ENCODE measurements at regions not wholly inside any gene's neighbourhood (a gene's known extent, or its start where the extent isn't known, plus 50 kb on each side); places are given as distances from the start of the nearest gene placed in this dataset.
"Not testable (repeated sequence)": the region's sequence is repeated elsewhere in the genome, so short reads cannot be mapped to it uniquely, and the experiment has no call there.

GRCh38 chr11:126149759-126150625 lies 61.5 kb downstream of the RPUSD4 start:
- Mint-ChIP-seq H3K36me3 (ENCODE audit: low read depth) (no peaks in the 10 kb centered on the region), H3K4me3 (ENCODE audit: low read depth) (no peak overlapping the region), H3K4me1 (ENCODE audit: low read depth) (no peaks in the 10 kb centered on the region), H3K27ac (no peak overlapping the region), H3K9me3 (peaks cover 5% of the 10 kb centered on the region), H3K27me3 (ENCODE audit: low read depth) (peaks cover 4% of the 10 kb centered on the region)
- intact Hi-C loops (cut with micrococcal nuclease): no loop called here
- DNase-seq (ENCODE audit: low spot score): no peak

GRCh38 chr11:126148317-126148716 lies 63.1 kb downstream of the RPUSD4 start:
- H3K27me3 Mint-ChIP-seq (ENCODE audit: low read depth): peaks cover 4% of the 10 kb centered on the region

GRCh38 chr11:126147208-126148111 lies 64.0 kb downstream of the RPUSD4 start:
- intact Hi-C loops (cut with micrococcal nuclease): no loop called here
- no peak for DNase-seq (ENCODE audit: low spot score)
- Mint-ChIP-seq H3K9me3 (peaks cover 5% of the 10 kb centered on the region), H3K36me3 (ENCODE audit: low read depth) (no peaks in the 10 kb centered on the region), H3K27me3 (ENCODE audit: low read depth) (peaks cover 4% of the 10 kb centered on the region), H3K4me3 (ENCODE audit: low read depth) (no peak overlapping the region), H3K27ac (no peak overlapping the region), H3K4me1 (ENCODE audit: low read depth) (no peaks in the 10 kb centered on the region)

More at GRCh38 chr11:126148317-126148716, 63.1 kb downstream of the RPUSD4 start:
- intact Hi-C loops (cut with micrococcal nuclease): no loop called here
- Mint-ChIP-seq H3K4me1 (ENCODE audit: low read depth) (no peaks in the 10 kb centered on the region), H3K4me3 (ENCODE audit: low read depth) (no peak overlapping the region), H3K9me3 (peaks cover 5% of the 10 kb centered on the region), H3K36me3 (ENCODE audit: low read depth) (no peaks in the 10 kb centered on the region), H3K27ac (no peak overlapping the region)
- no peak for DNase-seq (ENCODE audit: low spot score)

- Mint-ChIP-seq H3K27me3 (ENCODE audit: low read depth) (peaks cover 2% of the 10 kb centered on the region), H3K4me1 (ENCODE audit: low read depth) (no peaks in the 10 kb centered on the region), H3K9me3 (no peaks in the 10 kb centered on the region), H3K4me3 (ENCODE audit: low read depth) (no peak overlapping the region), H3K27ac (no peak overlapping the region), H3K36me3 (ENCODE audit: low read depth) (no peaks in the 10 kb centered on the region)
- intact Hi-C loops (cut with micrococcal nuclease): no loop called here
- DNase-seq (ENCODE audit: low spot score): no peak
These were observed 64.8 kb downstream of the RPUSD4 start for GRCh38 chr11:126146454-126147192.

- H3K27me3 Mint-ChIP-seq (ENCODE audit: low read depth): peaks cover 7% of the 10 kb centered on the region
- intact Hi-C loops (cut with micrococcal nuclease): no loop called here
- H3K27ac Mint-ChIP-seq: no peak overlapping the region
- no peaks in the 10 kb centered on the region for H3K9me3 Mint-ChIP-seq
- no peak for DNase-seq (ENCODE audit: low spot score)
- no peaks in the 10 kb centered on the region for H3K4me1 Mint-ChIP-seq (ENCODE audit: low read depth)
- no peaks in the 10 kb centered on the region for H3K36me3 Mint-ChIP-seq (ENCODE audit: low read depth)
- H3K4me3 Mint-ChIP-seq (ENCODE audit: low read depth): no peak overlapping the region
These were observed 65.5 kb downstream of the RPUSD4 start for GRCh38 chr11:126145954-126146353.

GRCh38 chr11:126143491-126143890 lies 68.0 kb downstream of the RPUSD4 start:
- H3K27me3 Mint-ChIP-seq (ENCODE audit: low read depth); H3K4me1 Mint-ChIP-seq (ENCODE audit: low read depth); intact Hi-C loops (cut with micrococcal nuclease); H3K9me3 Mint-ChIP-seq; H3K4me3 Mint-ChIP-seq (ENCODE audit: low read depth); DNase-seq (ENCODE audit: low spot score); H3K36me3 Mint-ChIP-seq (ENCODE audit: low read depth); H3K27ac Mint-ChIP-seq: not testable (repeated sequence)

GRCh38 chr11:126140926-126141280 lies 70.5 kb downstream of the RPUSD4 start:
- Mint-ChIP-seq H3K4me1 (ENCODE audit: low read depth) (no peaks in the 10 kb centered on the region), H3K4me3 (ENCODE audit: low read depth) (no peak overlapping the region), H3K27ac (no peak overlapping the region), H3K9me3 (no peaks in the 10 kb centered on the region), H3K27me3 (ENCODE audit: low read depth) (peaks cover 8% of the 10 kb centered on the region), H3K36me3 (ENCODE audit: low read depth) (no peaks in the 10 kb centered on the region)
- DNase-seq (ENCODE audit: low spot score): no peak
- intact Hi-C loops (cut with micrococcal nuclease): no loop called here

- intact Hi-C loops (cut with micrococcal nuclease): no loop called here
- H3K4me1 Mint-ChIP-seq (ENCODE audit: low read depth): no peaks in the 10 kb centered on the region
- no peak overlapping the region for H3K27ac Mint-ChIP-seq
- no peak for DNase-seq (ENCODE audit: low spot score)
- H3K9me3 Mint-ChIP-seq: no peaks in the 10 kb centered on the region
- H3K4me3 Mint-ChIP-seq (ENCODE audit: low read depth): no peak overlapping the region
- no peaks in the 10 kb centered on the region for H3K36me3 Mint-ChIP-seq (ENCODE audit: low read depth)
- H3K27me3 Mint-ChIP-seq (ENCODE audit: low read depth): peaks cover 8% of the 10 kb centered on the region
These were observed 71.1 kb downstream of the RPUSD4 start for GRCh38 chr11:126140201-126140925.

- Mint-ChIP-seq H3K36me3 (ENCODE audit: low read depth) (no peaks in the 10 kb centered on the region), H3K27me3 (ENCODE audit: low read depth) (peaks cover 8% of the 10 kb centered on the region)
These were observed 72.0 kb downstream of the RPUSD4 start for GRCh38 chr11:126139111-126140091.

GRCh38 chr11:126138636-126139035 lies 72.8 kb downstream of the RPUSD4 start:
- intact Hi-C loops (cut with micrococcal nuclease): no loop called here
- Mint-ChIP-seq H3K4me3 (ENCODE audit: low read depth) (no peak overlapping the region), H3K9me3 (no peaks in the 10 kb centered on the region), H3K27me3 (ENCODE audit: low read depth) (peaks cover 8% of the 10 kb centered on the region), H3K4me1 (ENCODE audit: low read depth) (no peaks in the 10 kb centered on the region), H3K27ac (no peak overlapping the region), H3K36me3 (ENCODE audit: low read depth) (no peaks in the 10 kb centered on the region)
- DNase-seq (ENCODE audit: low spot score): no peak

More at GRCh38 chr11:126139111-126140091, 72.0 kb downstream of the RPUSD4 start:
- H3K4me3 Mint-ChIP-seq (ENCODE audit: low read depth): no peak overlapping the region
- intact Hi-C loops (cut with micrococcal nuclease): no loop called here
- H3K27ac Mint-ChIP-seq: no peak overlapping the region
- no peaks in the 10 kb centered on the region for H3K4me1 Mint-ChIP-seq (ENCODE audit: low read depth)
- no peak for DNase-seq (ENCODE audit: low spot score)
- H3K9me3 Mint-ChIP-seq: no peaks in the 10 kb centered on the region

- Mint-ChIP-seq H3K4me1 (ENCODE audit: low read depth) (no peaks in the 10 kb centered on the region), H3K27ac (no peak overlapping the region), H3K27me3 (ENCODE audit: low read depth) (peaks cover 7% of the 10 kb centered on the region), H3K9me3 (no peaks in the 10 kb centered on the region), H3K36me3 (ENCODE audit: low read depth) (no peaks in the 10 kb centered on the region), H3K4me3 (ENCODE audit: low read depth) (no peak overlapping the region)
- no peak for DNase-seq (ENCODE audit: low spot score)
- intact Hi-C loops (cut with micrococcal nuclease): no loop called here
These were observed 74.3 kb downstream of the RPUSD4 start for GRCh38 chr11:126137136-126137535.
